GM12878 (cell line): ENCODE measurements at regions not wholly inside any gene's neighbourhood (a gene's known extent, or its start where the extent isn't known, plus 50 kb on each side); places are given as distances from the start of the nearest gene placed in this dataset.
A peak's percentile ranks its signal among the peaks of the same experiment; 100 is the strongest.

ENCODE experiments used
- BCL3 ChIP-seq: IDR thresholded peaks from 2 replicates; pipeline ENCODE4 v1.6.1; 2011; ENCODE audit warnings: borderline replicate concordance, low read depth, mild to moderate bottlenecking, moderate library complexity, low read length; ENCODE audit not compliant: insufficient read depth, poor library complexity, severe bottlenecking
- HCFC1 ChIP-seq: fragments of 150-350 bp; IDR thresholded peaks from 2 replicates; pipeline ENCODE4 v1.6.1; 2014; ENCODE audit warnings: low read length
- MAX ChIP-seq: IDR thresholded peaks from 2 replicates; pipeline ENCODE4 v1.6.1; 2012; ENCODE audit warnings: low read depth, low read length, improper control_type of control experiment
- MTA2 ChIP-seq: fragments of 450-650 bp; IDR thresholded peaks from 2 replicates; pipeline ENCODE4 v1.6.1; 2016; ENCODE audit warnings: low read depth, mild to moderate bottlenecking, moderate library complexity
- PAX8 ChIP-seq: fragments of 450-650 bp; IDR thresholded peaks from 2 replicates; pipeline ENCODE4 v1.6.1; 2017; ENCODE audit warnings: mild to moderate bottlenecking, moderate library complexity
- RAD21 ChIP-seq: IDR thresholded peaks from 2 replicates; pipeline ENCODE4 v1.6.1; 2011; ENCODE audit warnings: mild to moderate bottlenecking, low read depth, low read length, moderate library complexity; ENCODE audit not compliant: insufficient read depth
- SMC3 ChIP-seq: IDR thresholded peaks from 2 replicates; pipeline ENCODE4 v1.6.1; 2011; ENCODE audit warnings: low read length, improper control_type of control experiment, borderline replicate concordance
- SUPT20H ChIP-seq: IDR thresholded peaks from 2 replicates; pipeline ENCODE4 v1.6.1; 2011; ENCODE audit warnings: low read depth, mild to moderate bottlenecking, low read length, moderate library complexity, borderline replicate concordance; ENCODE audit not compliant: control insufficient read depth
- TAF1 ChIP-seq: IDR thresholded peaks from 2 replicates; pipeline ENCODE4 v1.6.1; 2011; ENCODE audit warnings: mild to moderate bottlenecking, low read depth, low read length, borderline replicate concordance
- TCF7 ChIP-seq: IDR thresholded peaks from 2 replicates; pipeline ENCODE4 v1.6.1; 2014; ENCODE audit warnings: antibody characterized with exemption, borderline replicate concordance
- ZNF207 ChIP-seq: fragments of 450-650 bp; IDR thresholded peaks from 2 replicates; pipeline ENCODE4 v1.6.1; 2014; ENCODE audit warnings: antibody characterized with exemption, mild to moderate bottlenecking, borderline replicate concordance
- ZNF24 ChIP-seq: fragments of 450-650 bp; IDR thresholded peaks from 2 replicates; pipeline ENCODE4 v1.6.1; 2017; ENCODE audit warnings: antibody characterized with exemption, mild to moderate bottlenecking
- ZNF384 ChIP-seq: IDR thresholded peaks from 2 replicates; pipeline ENCODE4 v1.6.1; 2012; ENCODE audit warnings: low read depth, mild to moderate bottlenecking, low read length, improper control_type of control experiment, borderline replicate concordance
- ZNF592 ChIP-seq: fragments of 450-650 bp; IDR thresholded peaks from 2 replicates; pipeline ENCODE4 v1.6.1; 2017; ENCODE audit warnings: mild to moderate bottlenecking, moderate library complexity
- ZSCAN29 ChIP-seq: fragments of 450-650 bp; IDR thresholded peaks from 2 replicates; pipeline ENCODE4 v1.6.1; 2017; ENCODE audit warnings: mild to moderate bottlenecking, moderate library complexity
- TF ChIP-seq, protein P1 (sequence below): fragments of 450-650 bp; IDR thresholded peaks from 2 replicates; pipeline ENCODE4 v1.6.1; 2017; ENCODE audit warnings: mild to moderate bottlenecking
- TF ChIP-seq, protein P2 (sequence below): IDR thresholded peaks from 2 replicates; pipeline ENCODE4 v1.6.1; 2011; ENCODE audit warnings: low read depth, mild to moderate bottlenecking, low read length, moderate library complexity, borderline replicate concordance; ENCODE audit errors: extremely low read depth
- TF ChIP-seq, protein P3 (sequence below): IDR thresholded peaks from 2 replicates; pipeline ENCODE4 v1.6.1; 2012; ENCODE audit warnings: low read length, inconsistent platforms
- TF ChIP-seq, protein P4 (sequence below): fragments of 450-650 bp; IDR thresholded peaks from 2 replicates; pipeline ENCODE4 v1.6.1; 2017; ENCODE audit warnings: low read depth, mild to moderate bottlenecking, moderate library complexity

DNA sequence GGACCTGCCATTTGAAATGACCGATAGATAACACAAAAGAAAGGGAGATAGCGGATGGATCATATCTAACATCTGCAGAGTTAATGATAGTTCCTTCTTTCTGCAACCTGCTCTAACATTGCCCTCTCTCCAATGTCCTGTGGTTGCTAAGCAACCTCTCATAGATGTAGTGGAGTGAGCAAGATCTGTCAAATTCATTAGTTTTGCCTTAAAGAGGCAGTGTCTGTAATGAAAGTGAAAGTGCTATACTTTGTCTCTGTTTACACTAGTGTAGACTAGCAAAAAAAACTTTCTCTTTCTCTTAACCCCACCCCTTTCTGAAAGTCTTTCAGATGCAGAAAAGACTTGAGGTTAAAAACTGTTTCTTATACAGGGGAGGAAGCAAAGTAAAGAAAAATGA lies 1196.9 kb downstream of the SORCS3 start (continued):
- no peak for TF ChIP-seq MAX
- no peak for TF ChIP-seq HCFC1
- TF ChIP-seq SUPT20H, result no peak
- TF ChIP-seq, protein P1, sequence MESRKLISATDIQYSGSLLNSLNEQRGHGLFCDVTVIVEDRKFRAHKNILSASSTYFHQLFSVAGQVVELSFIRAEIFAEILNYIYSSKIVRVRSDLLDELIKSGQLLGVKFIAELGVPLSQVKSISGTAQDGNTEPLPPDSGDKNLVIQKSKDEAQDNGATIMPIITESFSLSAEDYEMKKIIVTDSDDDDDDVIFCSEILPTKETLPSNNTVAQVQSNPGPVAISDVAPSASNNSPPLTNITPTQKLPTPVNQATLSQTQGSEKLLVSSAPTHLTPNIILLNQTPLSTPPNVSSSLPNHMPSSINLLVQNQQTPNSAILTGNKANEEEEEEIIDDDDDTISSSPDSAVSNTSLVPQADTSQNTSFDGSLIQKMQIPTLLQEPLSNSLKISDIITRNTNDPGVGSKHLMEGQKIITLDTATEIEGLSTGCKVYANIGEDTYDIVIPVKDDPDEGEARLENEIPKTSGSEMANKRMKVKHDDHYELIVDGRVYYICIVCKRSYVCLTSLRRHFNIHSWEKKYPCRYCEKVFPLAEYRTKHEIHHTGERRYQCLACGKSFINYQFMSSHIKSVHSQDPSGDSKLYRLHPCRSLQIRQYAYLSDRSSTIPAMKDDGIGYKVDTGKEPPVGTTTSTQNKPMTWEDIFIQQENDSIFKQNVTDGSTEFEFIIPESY, result no peak
- TF ChIP-seq PAX8, result no peak
- 0 out of 2 replicates have a peak, but pooled peaks have one; percentile 15 for TF ChIP-seq MTA2
- TF ChIP-seq SMC3, result no peak
- TF ChIP-seq ZNF384, result peak; percentile 70
- TF ChIP-seq, protein P2, sequence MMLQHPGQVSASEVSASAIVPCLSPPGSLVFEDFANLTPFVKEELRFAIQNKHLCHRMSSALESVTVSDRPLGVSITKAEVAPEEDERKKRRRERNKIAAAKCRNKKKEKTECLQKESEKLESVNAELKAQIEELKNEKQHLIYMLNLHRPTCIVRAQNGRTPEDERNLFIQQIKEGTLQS, result no peak
- no peak for TF ChIP-seq RAD21
- peak; percentile 87 for TF ChIP-seq ZNF24
- no peak for TF ChIP-seq TCF7
- no peak for TF ChIP-seq BCL3
- TF ChIP-seq, protein P3, sequence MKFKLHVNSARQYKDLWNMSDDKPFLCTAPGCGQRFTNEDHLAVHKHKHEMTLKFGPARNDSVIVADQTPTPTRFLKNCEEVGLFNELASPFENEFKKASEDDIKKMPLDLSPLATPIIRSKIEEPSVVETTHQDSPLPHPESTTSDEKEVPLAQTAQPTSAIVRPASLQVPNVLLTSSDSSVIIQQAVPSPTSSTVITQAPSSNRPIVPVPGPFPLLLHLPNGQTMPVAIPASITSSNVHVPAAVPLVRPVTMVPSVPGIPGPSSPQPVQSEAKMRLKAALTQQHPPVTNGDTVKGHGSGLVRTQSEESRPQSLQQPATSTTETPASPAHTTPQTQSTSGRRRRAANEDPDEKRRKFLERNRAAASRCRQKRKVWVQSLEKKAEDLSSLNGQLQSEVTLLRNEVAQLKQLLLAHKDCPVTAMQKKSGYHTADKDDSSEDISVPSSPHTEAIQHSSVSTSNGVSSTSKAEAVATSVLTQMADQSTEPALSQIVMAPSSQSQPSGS, result no peak
- TF ChIP-seq, protein P4, sequence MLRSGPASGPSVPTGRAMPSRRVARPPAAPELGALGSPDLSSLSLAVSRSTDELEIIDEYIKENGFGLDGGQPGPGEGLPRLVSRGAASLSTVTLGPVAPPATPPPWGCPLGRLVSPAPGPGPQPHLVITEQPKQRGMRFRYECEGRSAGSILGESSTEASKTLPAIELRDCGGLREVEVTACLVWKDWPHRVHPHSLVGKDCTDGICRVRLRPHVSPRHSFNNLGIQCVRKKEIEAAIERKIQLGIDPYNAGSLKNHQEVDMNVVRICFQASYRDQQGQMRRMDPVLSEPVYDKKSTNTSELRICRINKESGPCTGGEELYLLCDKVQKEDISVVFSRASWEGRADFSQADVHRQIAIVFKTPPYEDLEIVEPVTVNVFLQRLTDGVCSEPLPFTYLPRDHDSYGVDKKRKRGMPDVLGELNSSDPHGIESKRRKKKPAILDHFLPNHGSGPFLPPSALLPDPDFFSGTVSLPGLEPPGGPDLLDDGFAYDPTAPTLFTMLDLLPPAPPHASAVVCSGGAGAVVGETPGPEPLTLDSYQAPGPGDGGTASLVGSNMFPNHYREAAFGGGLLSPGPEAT, result peak; percentile 44; the same call in 1 of the 2 replicates
- TF ChIP-seq TAF1, result no peak
- no peak for TF ChIP-seq ZSCAN29
- TF ChIP-seq ZNF207, result no peak
- no peak for TF ChIP-seq ZNF592
